Ascending aorta (tissue), 2 donors: ENCODE measurements at regions not wholly inside any gene's neighbourhood (a gene's known extent, or its start where the extent isn't known, plus 50 kb on each side); places are given as distances from the start of the nearest gene placed in this dataset.

Experiments used
- DNase-seq, 2 donors: peaks; one replicate each; pipeline ENCODE4 v3.0.0-alpha.2; 2019; ENCODE audit warnings: low spot score in 2 of 2
- H3K27ac ChIP-seq, 2 donors: fragments of 200-600 bp; sonication (generic); one replicate each; pipeline ENCODE4 v1.5.1; 2016 to 2017; ENCODE audit warnings: mild to moderate bottlenecking in 1 of 2
- H3K27me3 ChIP-seq: fragments of 200-600 bp; sonication (generic); one replicate; pipeline ENCODE4 v1.5.1; 2017
- H3K36me3 ChIP-seq, 2 donors: fragments of 200-600 bp; sonication (generic); one replicate each; pipeline ENCODE4 v1.5.1; 2016
- H3K4me1 ChIP-seq, 2 donors: fragments of 200-600 bp; sonication (generic); one replicate each; pipeline ENCODE4 v1.5.1; 2016 to 2017; ENCODE audit warnings: mild to moderate bottlenecking in 1 of 2
- H3K4me3 ChIP-seq, 2 donors: fragments of 200-600 bp; sonication (generic); one replicate each; pipeline ENCODE4 v1.5.1; 2016 to 2017; ENCODE audit warnings: mild to moderate bottlenecking in 1 of 2
- H3K9me3 ChIP-seq, 2 donors: fragments of 200-600 bp; sonication (generic); one replicate each; pipeline ENCODE4 v1.5.1; 2016
- CTCF ChIP-seq, 3 experiments: fragments of 200-600 bp in 2 of 3; fragments of 450-650 bp in 1 of 3; sonication (generic) in 2 of 3; IDR thresholded peaks; one replicate each; pipeline ENCODE4 v1.5.1; 2016 to 2019; ENCODE audit warnings: antibody characterized with exemption in 3 of 3, mild to moderate bottlenecking in 1 of 3, moderate library complexity in 1 of 3
- intact Hi-C: fragments of 100-400 bp; cut with DNase I; formaldehyde crosslinking; loops from one replicate; pipeline ENCODE4 v1.15.1; 2023

GRCh38 chr2:122747670-122748069 lies 992.2 kb downstream of the TSN start:
- H3K36me3 ChIP-seq: no peaks in the 10 kb centered on the region
- no peak for TF ChIP-seq CTCF (IDR thresholded peaks at IDR 0.05)
- intact Hi-C loops: no loop called here
- H3K4me1 ChIP-seq: no peaks in the 10 kb centered on the region
- H3K27ac ChIP-seq: no peak overlapping the region
- H3K27me3 ChIP-seq: no peaks in the 10 kb centered on the region
- no peak overlapping the region for H3K4me3 ChIP-seq
- no peak for DNase-seq
- no peaks in the 10 kb centered on the region for H3K9me3 ChIP-seq

- intact Hi-C loops: no loop called here
- Histone ChIP-seq H3K36me3 (no peaks in the 10 kb centered on the region), H3K9me3 (no peaks in the 10 kb centered on the region), H3K4me1 (no peaks in the 10 kb centered on the region), H3K27ac (no peak overlapping the region), H3K27me3 (no peaks in the 10 kb centered on the region), H3K4me3 (no peak overlapping the region)
- DNase-seq: no peak
- TF ChIP-seq CTCF (IDR thresholded peaks at IDR 0.05): no peak
Measured at GRCh38 chr2:122748552-122749011, 993.1 kb downstream of the TSN start.

- TF ChIP-seq CTCF (IDR thresholded peaks at IDR 0.05): no peak
- H3K9me3 ChIP-seq: no peaks in the 10 kb centered on the region
- no peak overlapping the region for H3K27ac ChIP-seq
- intact Hi-C loops: no loop called here
- H3K27me3 ChIP-seq: no peaks in the 10 kb centered on the region
- no peaks in the 10 kb centered on the region for H3K4me1 ChIP-seq
- H3K36me3 ChIP-seq: no peaks in the 10 kb centered on the region
- H3K4me3 ChIP-seq: no peak overlapping the region
- no peak for DNase-seq
Measured at GRCh38 chr2:122749405-122749804, 994.0 kb downstream of the TSN start.

GRCh38 chr2:122750095-122750494 lies 994.6 kb downstream of the TSN start:
- TF ChIP-seq CTCF (IDR thresholded peaks at IDR 0.05): no peak
- H3K36me3 ChIP-seq: no peaks in the 10 kb centered on the region
- H3K27me3 ChIP-seq: no peaks in the 10 kb centered on the region
- no peak overlapping the region for H3K4me3 ChIP-seq
- no peak for DNase-seq
- no peaks in the 10 kb centered on the region for H3K4me1 ChIP-seq
- no peaks in the 10 kb centered on the region for H3K9me3 ChIP-seq
- intact Hi-C loops: no loop called here
- H3K27ac ChIP-seq: no peak overlapping the region

- Histone ChIP-seq H3K27ac (no peak overlapping the region), H3K27me3 (no peaks in the 10 kb centered on the region), H3K4me1 (no peaks in the 10 kb centered on the region), H3K4me3 (no peak overlapping the region), H3K9me3 (no peaks in the 10 kb centered on the region), H3K36me3 (no peaks in the 10 kb centered on the region)
- TF ChIP-seq CTCF (IDR thresholded peaks at IDR 0.05): no peak
- DNase-seq: no peak
- intact Hi-C loops: no loop called here
Measured at GRCh38 chr2:122750808-122751207, 995.4 kb downstream of the TSN start.

GRCh38 chr2:122753336-122753735 lies 997.9 kb downstream of the TSN start:
- intact Hi-C loops: no loop called here
- no peaks in the 10 kb centered on the region for H3K9me3 ChIP-seq
- no peak overlapping the region for H3K4me3 ChIP-seq
- no peaks in the 10 kb centered on the region for H3K36me3 ChIP-seq
- H3K27ac ChIP-seq: no peak overlapping the region
- no peak for TF ChIP-seq CTCF (IDR thresholded peaks at IDR 0.05)
- H3K27me3 ChIP-seq: no peaks in the 10 kb centered on the region
- H3K4me1 ChIP-seq: no peaks in the 10 kb centered on the region
- DNase-seq: no peak
